WTC11 (cell line): ENCODE measurements at regions not wholly inside any gene's neighbourhood (a gene's known extent, or its start where the extent isn't known, plus 50 kb on each side); places are given as distances from the start of the nearest gene placed in this dataset.

ENCODE experiments used
- PRRX2 ChIP-seq: fragments of 250-450 bp; sonication (Bioruptor Pico); IDR thresholded peaks from 2 replicates; pipeline ENCODE4 v1.8.0; 2021; ENCODE audit warnings: mild to moderate bottlenecking
- TF ChIP-seq, protein P1 (sequence below): sonication (generic); formaldehyde crosslinking; IDR thresholded peaks from 2 replicates; pipeline ENCODE4 v1.8.1; 2022; ENCODE audit warnings: mild to moderate bottlenecking, missing genetic modification reagents, moderate library complexity, borderline replicate concordance
- TF ChIP-seq, protein P2 (sequence below): sonication (generic); formaldehyde crosslinking; IDR thresholded peaks from 2 replicates; pipeline ENCODE4 v1.8.1; 2023; ENCODE audit warnings: mild to moderate bottlenecking, missing genetic modification reagents, moderate library complexity
- TF ChIP-seq, protein P3 (sequence below): fragments of 200-600 bp; IDR thresholded peaks from 2 replicates; pipeline ENCODE4 v1.8.0; 2022; ENCODE audit warnings: antibody characterized with exemption
- TF ChIP-seq, protein P4 (sequence below): sonication (generic); formaldehyde crosslinking; IDR thresholded peaks from 2 replicates; pipeline ENCODE4 v1.8.0; 2022; ENCODE audit warnings: missing genetic modification reagents

DNA sequence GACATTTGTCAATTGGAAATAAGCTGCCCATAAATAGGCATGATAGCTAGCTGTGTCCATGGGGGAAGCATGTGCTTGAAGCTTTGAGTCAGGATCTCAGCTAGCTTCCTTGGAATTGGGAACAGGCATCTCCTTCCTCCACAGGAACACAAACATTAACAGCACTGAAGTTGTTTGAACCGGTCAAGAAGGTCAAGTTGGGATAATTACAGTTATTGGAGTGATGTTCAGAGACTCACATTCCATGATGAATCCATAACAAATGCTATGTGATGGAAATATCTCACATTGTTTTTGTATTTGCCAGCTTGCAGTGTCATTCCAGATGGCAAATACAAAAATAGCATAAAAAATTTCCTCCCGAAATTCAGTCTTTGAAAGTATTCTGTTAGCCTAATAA, 347.6 kb upstream of the SMIM21 start:
- TF ChIP-seq, protein P1, sequence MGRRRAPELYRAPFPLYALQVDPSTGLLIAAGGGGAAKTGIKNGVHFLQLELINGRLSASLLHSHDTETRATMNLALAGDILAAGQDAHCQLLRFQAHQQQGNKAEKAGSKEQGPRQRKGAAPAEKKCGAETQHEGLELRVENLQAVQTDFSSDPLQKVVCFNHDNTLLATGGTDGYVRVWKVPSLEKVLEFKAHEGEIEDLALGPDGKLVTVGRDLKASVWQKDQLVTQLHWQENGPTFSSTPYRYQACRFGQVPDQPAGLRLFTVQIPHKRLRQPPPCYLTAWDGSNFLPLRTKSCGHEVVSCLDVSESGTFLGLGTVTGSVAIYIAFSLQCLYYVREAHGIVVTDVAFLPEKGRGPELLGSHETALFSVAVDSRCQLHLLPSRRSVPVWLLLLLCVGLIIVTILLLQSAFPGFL, result no peak
- TF ChIP-seq, protein P2, sequence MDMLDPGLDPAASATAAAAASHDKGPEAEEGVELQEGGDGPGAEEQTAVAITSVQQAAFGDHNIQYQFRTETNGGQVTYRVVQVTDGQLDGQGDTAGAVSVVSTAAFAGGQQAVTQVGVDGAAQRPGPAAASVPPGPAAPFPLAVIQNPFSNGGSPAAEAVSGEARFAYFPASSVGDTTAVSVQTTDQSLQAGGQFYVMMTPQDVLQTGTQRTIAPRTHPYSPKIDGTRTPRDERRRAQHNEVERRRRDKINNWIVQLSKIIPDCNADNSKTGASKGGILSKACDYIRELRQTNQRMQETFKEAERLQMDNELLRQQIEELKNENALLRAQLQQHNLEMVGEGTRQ (CRISPR knock-in tag), result no peak
- TF ChIP-seq, protein P3, sequence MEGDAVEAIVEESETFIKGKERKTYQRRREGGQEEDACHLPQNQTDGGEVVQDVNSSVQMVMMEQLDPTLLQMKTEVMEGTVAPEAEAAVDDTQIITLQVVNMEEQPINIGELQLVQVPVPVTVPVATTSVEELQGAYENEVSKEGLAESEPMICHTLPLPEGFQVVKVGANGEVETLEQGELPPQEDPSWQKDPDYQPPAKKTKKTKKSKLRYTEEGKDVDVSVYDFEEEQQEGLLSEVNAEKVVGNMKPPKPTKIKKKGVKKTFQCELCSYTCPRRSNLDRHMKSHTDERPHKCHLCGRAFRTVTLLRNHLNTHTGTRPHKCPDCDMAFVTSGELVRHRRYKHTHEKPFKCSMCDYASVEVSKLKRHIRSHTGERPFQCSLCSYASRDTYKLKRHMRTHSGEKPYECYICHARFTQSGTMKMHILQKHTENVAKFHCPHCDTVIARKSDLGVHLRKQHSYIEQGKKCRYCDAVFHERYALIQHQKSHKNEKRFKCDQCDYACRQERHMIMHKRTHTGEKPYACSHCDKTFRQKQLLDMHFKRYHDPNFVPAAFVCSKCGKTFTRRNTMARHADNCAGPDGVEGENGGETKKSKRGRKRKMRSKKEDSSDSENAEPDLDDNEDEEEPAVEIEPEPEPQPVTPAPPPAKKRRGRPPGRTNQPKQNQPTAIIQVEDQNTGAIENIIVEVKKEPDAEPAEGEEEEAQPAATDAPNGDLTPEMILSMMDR, result no peak
- TF ChIP-seq, protein P4, sequence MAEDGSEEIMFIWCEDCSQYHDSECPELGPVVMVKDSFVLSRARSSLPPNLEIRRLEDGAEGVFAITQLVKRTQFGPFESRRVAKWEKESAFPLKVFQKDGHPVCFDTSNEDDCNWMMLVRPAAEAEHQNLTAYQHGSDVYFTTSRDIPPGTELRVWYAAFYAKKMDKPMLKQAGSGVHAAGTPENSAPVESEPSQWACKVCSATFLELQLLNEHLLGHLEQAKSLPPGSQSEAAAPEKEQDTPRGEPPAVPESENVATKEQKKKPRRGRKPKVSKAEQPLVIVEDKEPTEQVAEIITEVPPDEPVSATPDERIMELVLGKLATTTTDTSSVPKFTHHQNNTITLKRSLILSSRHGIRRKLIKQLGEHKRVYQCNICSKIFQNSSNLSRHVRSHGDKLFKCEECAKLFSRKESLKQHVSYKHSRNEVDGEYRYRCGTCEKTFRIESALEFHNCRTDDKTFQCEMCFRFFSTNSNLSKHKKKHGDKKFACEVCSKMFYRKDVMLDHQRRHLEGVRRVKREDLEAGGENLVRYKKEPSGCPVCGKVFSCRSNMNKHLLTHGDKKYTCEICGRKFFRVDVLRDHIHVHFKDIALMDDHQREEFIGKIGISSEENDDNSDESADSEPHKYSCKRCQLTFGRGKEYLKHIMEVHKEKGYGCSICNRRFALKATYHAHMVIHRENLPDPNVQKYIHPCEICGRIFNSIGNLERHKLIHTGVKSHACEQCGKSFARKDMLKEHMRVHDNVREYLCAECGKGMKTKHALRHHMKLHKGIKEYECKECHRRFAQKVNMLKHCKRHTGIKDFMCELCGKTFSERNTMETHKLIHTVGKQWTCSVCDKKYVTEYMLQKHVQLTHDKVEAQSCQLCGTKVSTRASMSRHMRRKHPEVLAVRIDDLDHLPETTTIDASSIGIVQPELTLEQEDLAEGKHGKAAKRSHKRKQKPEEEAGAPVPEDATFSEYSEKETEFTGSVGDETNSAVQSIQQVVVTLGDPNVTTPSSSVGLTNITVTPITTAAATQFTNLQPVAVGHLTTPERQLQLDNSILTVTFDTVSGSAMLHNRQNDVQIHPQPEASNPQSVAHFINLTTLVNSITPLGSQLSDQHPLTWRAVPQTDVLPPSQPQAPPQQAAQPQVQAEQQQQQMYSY (CRISPR knock-in tag), result no peak
- no peak for TF ChIP-seq PRRX2 (CRISPR knock-in tag)
